ENCODE measurements at regions not wholly inside any gene's neighbourhood (a gene's known extent, or its start where the extent isn't known, plus 50 kb on each side); places are given as distances from the start of the nearest gene placed in this dataset.

- DNase-seq (no peak), FAIRE-seq (no peak)
- Histone ChIP-seq H3K4me3 (ENCODE audit: low read length in 3 of 3) (no peak overlapping the region), H3K9me3 (ENCODE audit: control insufficient read depth in 2 of 3, insufficient read depth in 1 of 3, low read length in 3 of 3) (no peaks in the 10 kb centered on the region), H3K4me1 (ENCODE audit: control insufficient read depth in 2 of 3, insufficient read depth in 2 of 3, low read depth in 1 of 3, low read length in 3 of 3) (no peaks in the 10 kb centered on the region), H3K27me3 (ENCODE audit: control insufficient read depth, insufficient read depth, low read length) (no peaks in the 10 kb centered on the region), H3K9ac (ENCODE audit: low read length in 3 of 3) (no peak overlapping the region), H3K36me3 (ENCODE audit: control insufficient read depth in 2 of 3, insufficient read depth in 3 of 3, low read length in 3 of 3) (no peaks in the 10 kb centered on the region), H3K27ac (ENCODE audit: low read depth in 2 of 2, low read length in 2 of 2) (no peak overlapping the region)
- intact Hi-C loops (cut with DNase I): no loop called here
- no peak for TF ChIP-seq CTCF (IDR thresholded peaks at IDR 0.05; ENCODE audit: borderline replicate concordance, extremely low read depth, insufficient read depth)
These were observed 299.2 kb downstream of the IPMK start for GRCh38 chr10:57968328-57969016.

DNA sequence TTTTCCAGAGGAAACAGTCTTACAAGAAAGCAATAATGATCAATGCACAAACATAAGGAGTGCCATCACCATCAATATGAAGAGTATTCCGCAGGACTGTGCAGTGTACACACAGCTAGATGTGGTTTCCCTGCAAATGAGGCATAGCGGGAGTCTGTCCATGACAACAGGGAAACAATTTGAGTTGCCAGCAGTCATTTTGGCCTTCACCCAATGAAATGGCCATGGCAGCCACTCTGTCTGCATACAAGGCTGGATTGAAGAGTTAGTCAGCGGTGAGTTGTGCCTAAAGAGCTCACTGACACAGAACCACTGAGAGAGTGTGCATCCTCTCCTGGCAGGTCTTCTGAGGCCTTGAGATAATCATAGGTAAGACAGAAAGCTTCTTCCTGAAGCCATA is 303.3 kb downstream of the IPMK start:
- H3K4me1 ChIP-seq (ENCODE audit: control insufficient read depth in 2 of 3, insufficient read depth in 2 of 3, low read depth in 1 of 3, low read length in 3 of 3): no peaks in the 10 kb centered on the region
- H3K27me3 ChIP-seq (ENCODE audit: control insufficient read depth, insufficient read depth, low read length): no peaks in the 10 kb centered on the region
- H3K9ac ChIP-seq (ENCODE audit: low read length in 3 of 3): no peak overlapping the region
- no peaks in the 10 kb centered on the region for H3K36me3 ChIP-seq (ENCODE audit: control insufficient read depth in 2 of 3, insufficient read depth in 3 of 3, low read length in 3 of 3)
- H3K4me3 ChIP-seq (ENCODE audit: low read length in 3 of 3): no peak overlapping the region
- DNase-seq (no peak), FAIRE-seq (no peak)
- intact Hi-C loops (cut with DNase I): no loop called here
- H3K9me3 ChIP-seq (ENCODE audit: control insufficient read depth in 2 of 3, insufficient read depth in 1 of 3, low read length in 3 of 3): no peaks in the 10 kb centered on the region
- H3K27ac ChIP-seq (ENCODE audit: low read depth in 2 of 2, low read length in 2 of 2): no peak overlapping the region
- no peak for TF ChIP-seq CTCF (IDR thresholded peaks at IDR 0.05; ENCODE audit: borderline replicate concordance, extremely low read depth, insufficient read depth)

GRCh38 chr10:57963546-57963945 is 304.1 kb downstream of the IPMK start:
- H3K9me3 ChIP-seq (ENCODE audit: control insufficient read depth in 2 of 3, insufficient read depth in 1 of 3, low read length in 3 of 3): no peaks in the 10 kb centered on the region

More at GRCh38 chr10:57963546-57963945, 304.1 kb downstream of the IPMK start:
- no peaks in the 10 kb centered on the region for H3K36me3 ChIP-seq (ENCODE audit: control insufficient read depth in 2 of 3, insufficient read depth in 3 of 3, low read length in 3 of 3)
- no peak overlapping the region for H3K27ac ChIP-seq (ENCODE audit: low read depth in 2 of 2, low read length in 2 of 2)
- H3K4me1 ChIP-seq (ENCODE audit: control insufficient read depth in 2 of 3, insufficient read depth in 2 of 3, low read depth in 1 of 3, low read length in 3 of 3): no peaks in the 10 kb centered on the region
- no peaks in the 10 kb centered on the region for H3K27me3 ChIP-seq (ENCODE audit: control insufficient read depth, insufficient read depth, low read length)
- no peak for DNase-seq
- no peak overlapping the region for H3K4me3 ChIP-seq (ENCODE audit: low read length in 3 of 3)
- intact Hi-C loops (cut with DNase I): no loop called here
- no peak overlapping the region for H3K9ac ChIP-seq (ENCODE audit: low read length in 3 of 3)
- no peak for TF ChIP-seq CTCF (IDR thresholded peaks at IDR 0.05; ENCODE audit: borderline replicate concordance, extremely low read depth, insufficient read depth)
- FAIRE-seq: no peak

Measured in kidney (tissue), 13 donors.